22Rv1 (cell line): ENCODE measurements at regions not wholly inside any gene's neighbourhood (a gene's known extent, or its start where the extent isn't known, plus 50 kb on each side); places are given as distances from the start of the nearest gene placed in this dataset.

ENCODE experiments used
- H3K27ac ChIP-seq: fragments of 450-650 bp; 2 replicates; pipeline ENCODE4 v1.5.1; 2017
- CTCF ChIP-seq: fragments of 450-650 bp; IDR thresholded peaks from 2 replicates; pipeline ENCODE4 v1.5.1; 2017; ENCODE audit warnings: mild to moderate bottlenecking
- ZFX ChIP-seq: fragments of 450-650 bp; IDR thresholded peaks from 2 replicates; pipeline ENCODE4 v1.6.1; 2017; ENCODE audit warnings: antibody characterized with exemption, borderline replicate concordance

- no peak overlapping the region for H3K27ac ChIP-seq
- TF ChIP-seq ZFX, result no peak
Observed at GRCh38 chr13:74452176-74452575, 318.0 kb upstream of the KLF12 start.

GRCh38 chr13:74450964-74451363, 316.8 kb upstream of the KLF12 start:
- TF ChIP-seq ZFX, result no peak
- no peak for TF ChIP-seq CTCF

GRCh38 chr13:74450525-74450845, 316.3 kb upstream of the KLF12 start:
- no peak overlapping the region for H3K27ac ChIP-seq
- TF ChIP-seq CTCF (no peak), ZFX (no peak)

More at GRCh38 chr13:74450964-74451363, 316.8 kb upstream of the KLF12 start:
- H3K27ac ChIP-seq, result no peak overlapping the region

GRCh38 chr13:74449811-74450524, 315.8 kb upstream of the KLF12 start:
- TF ChIP-seq CTCF, result no peak
- no peak for TF ChIP-seq ZFX
- no peak overlapping the region for H3K27ac ChIP-seq

GRCh38 chr13:74444864-74445479, 310.8 kb upstream of the KLF12 start:
- H3K27ac ChIP-seq, result no peak overlapping the region
- TF ChIP-seq CTCF, result no peak
- TF ChIP-seq ZFX, result no peak

- H3K27ac ChIP-seq, result no peak overlapping the region
- no peak for TF ChIP-seq CTCF
- TF ChIP-seq ZFX, result no peak
Observed at GRCh38 chr13:74444161-74444571, 310.0 kb upstream of the KLF12 start.

GRCh38 chr13:74443631-74444030, 309.4 kb upstream of the KLF12 start:
- TF ChIP-seq ZFX, result no peak
- H3K27ac ChIP-seq, result no peak overlapping the region

GRCh38 chr13:74442751-74443150, 308.5 kb upstream of the KLF12 start:
- TF ChIP-seq ZFX, result no peak
- no peak for TF ChIP-seq CTCF
- H3K27ac ChIP-seq, result no peak overlapping the region
